ENCODE measurements at regions not wholly inside any gene's neighbourhood (a gene's known extent, or its start where the extent isn't known, plus 50 kb on each side); places are given as distances from the start of the nearest gene placed in this dataset.

- Histone ChIP-seq H3K9me3 (ENCODE audit: control insufficient read depth in 2 of 2, low read length in 2 of 2) (peaks cover 0 to 6% of the 10 kb centered on the region in 2 experiments), H3K27ac (ENCODE audit: insufficient read depth, low read length, poor library complexity, severe bottlenecking) (no peak overlapping the region), H3K4me3 (ENCODE audit: low read depth, low read length) (no peak overlapping the region), H3K36me3 (ENCODE audit: control insufficient read depth, insufficient read depth, low read length) (no peaks in the 10 kb centered on the region), H3K27me3 (ENCODE audit: control insufficient read depth, insufficient read depth, low read length) (no peaks in the 10 kb centered on the region), H3K4me1 (ENCODE audit: control insufficient read depth, insufficient read depth, low read length, poor library complexity, severe bottlenecking) (no peaks in the 10 kb centered on the region)
- Mint-ChIP-seq H3K36me3 (no peaks in the 10 kb centered on the region), H3K9me3 (peaks cover 1 to 26% (median 5%) of the 10 kb centered on the region in 7 donors), H3K27ac (peak overlapping the region in 1 of 3 donors; percentile 18), H3K4me3 (no peak overlapping the region), H3K4me1 (no peaks in the 10 kb centered on the region), H3K27me3 (no peaks in the 10 kb centered on the region)
- no peak for DNase-seq
- ATAC-seq (ENCODE audit: low read depth in 2 of 2), result no peak
These were observed 636.7 kb upstream of the KIF2B start for GRCh38 chr17:53186001-53186400.

- no peaks in the 10 kb centered on the region for H3K27me3 ChIP-seq (ENCODE audit: control insufficient read depth, insufficient read depth, low read length)
- H3K27ac ChIP-seq (ENCODE audit: insufficient read depth, low read length, poor library complexity, severe bottlenecking), result no peak overlapping the region
- no peak overlapping the region for H3K4me3 Mint-ChIP-seq
- no peaks in the 10 kb centered on the region for H3K36me3 ChIP-seq (ENCODE audit: control insufficient read depth, insufficient read depth, low read length)
- H3K27ac Mint-ChIP-seq, result no peak overlapping the region
- H3K27me3 Mint-ChIP-seq, result no peaks in the 10 kb centered on the region
- no peak overlapping the region for H3K4me3 ChIP-seq (ENCODE audit: low read depth, low read length)
- no peaks in the 10 kb centered on the region for H3K4me1 Mint-ChIP-seq
- no peaks in the 10 kb centered on the region for H3K9me3 ChIP-seq (ENCODE audit: control insufficient read depth in 2 of 2, low read length in 2 of 2)
- no peaks in the 10 kb centered on the region for H3K36me3 Mint-ChIP-seq
- no peak for ATAC-seq (ENCODE audit: low read depth in 2 of 2)
- peaks cover 0 to 14% (median 6%) of the 10 kb centered on the region in 7 donors for H3K9me3 Mint-ChIP-seq
- no peak for DNase-seq
- H3K4me1 ChIP-seq (ENCODE audit: control insufficient read depth, insufficient read depth, low read length, poor library complexity, severe bottlenecking), result no peaks in the 10 kb centered on the region
These were observed 646.1 kb upstream of the KIF2B start for GRCh38 chr17:53176629-53177028.

- Histone ChIP-seq H3K36me3 (ENCODE audit: control insufficient read depth, insufficient read depth, low read length) (no peaks in the 10 kb centered on the region), H3K27me3 (ENCODE audit: control insufficient read depth, insufficient read depth, low read length) (no peaks in the 10 kb centered on the region), H3K4me3 (ENCODE audit: low read depth, low read length) (no peak overlapping the region), H3K27ac (ENCODE audit: insufficient read depth, low read length, poor library complexity, severe bottlenecking) (no peak overlapping the region), H3K4me1 (ENCODE audit: control insufficient read depth, insufficient read depth, low read length, poor library complexity, severe bottlenecking) (no peaks in the 10 kb centered on the region), H3K9me3 (ENCODE audit: control insufficient read depth in 2 of 2, low read length in 2 of 2) (no peaks in the 10 kb centered on the region)
- DNase-seq, result no peak
- H3K27me3 Mint-ChIP-seq, result no peaks in the 10 kb centered on the region
- no peak overlapping the region for H3K27ac Mint-ChIP-seq
- no peaks in the 10 kb centered on the region for H3K36me3 Mint-ChIP-seq
- no peak overlapping the region for H3K4me3 Mint-ChIP-seq
- H3K4me1 Mint-ChIP-seq, result no peaks in the 10 kb centered on the region
- peaks cover 0 to 6% (median 2%) of the 10 kb centered on the region in 7 donors for H3K9me3 Mint-ChIP-seq
- ATAC-seq (ENCODE audit: low read depth in 2 of 2), result no peak
These were observed 654.3 kb upstream of the KIF2B start for GRCh38 chr17:53168413-53168812.

- no peaks in the 10 kb centered on the region for H3K36me3 Mint-ChIP-seq
These were observed 656.0 kb upstream of the KIF2B start for GRCh38 chr17:53166731-53167130.

GRCh38 chr17:53150101-53150698, 672.5 kb upstream of the KIF2B start:
- ATAC-seq (ENCODE audit: low read depth in 2 of 2), result no peak
- Mint-ChIP-seq H3K36me3 (no peaks in the 10 kb centered on the region), H3K4me3 (no peak overlapping the region), H3K27me3 (no peaks in the 10 kb centered on the region), H3K4me1 (no peaks in the 10 kb centered on the region), H3K27ac (no peak overlapping the region), H3K9me3 (peaks cover 2 to 10% (median 7%) of the 10 kb centered on the region in 7 donors)
- no peaks in the 10 kb centered on the region for H3K27me3 ChIP-seq (ENCODE audit: control insufficient read depth, insufficient read depth, low read length)
- H3K9me3 ChIP-seq (ENCODE audit: control insufficient read depth in 2 of 2, low read length in 2 of 2), result no peaks in the 10 kb centered on the region
- no peak overlapping the region for H3K4me3 ChIP-seq (ENCODE audit: low read depth, low read length)
- DNase-seq, result no peak
- no peaks in the 10 kb centered on the region for H3K4me1 ChIP-seq (ENCODE audit: control insufficient read depth, insufficient read depth, low read length, poor library complexity, severe bottlenecking)
- H3K36me3 ChIP-seq (ENCODE audit: control insufficient read depth, insufficient read depth, low read length), result no peaks in the 10 kb centered on the region
- H3K27ac ChIP-seq (ENCODE audit: insufficient read depth, low read length, poor library complexity, severe bottlenecking), result no peak overlapping the region

More at GRCh38 chr17:53166731-53167130, 656.0 kb upstream of the KIF2B start:
- ATAC-seq (ENCODE audit: low read depth in 2 of 2), result no peak
- no peaks in the 10 kb centered on the region for H3K36me3 ChIP-seq (ENCODE audit: control insufficient read depth, insufficient read depth, low read length)
- H3K9me3 Mint-ChIP-seq, result peaks cover 0 to 4% (median 3%) of the 10 kb centered on the region in 7 donors
- no peak overlapping the region for H3K27ac ChIP-seq (ENCODE audit: insufficient read depth, low read length, poor library complexity, severe bottlenecking)
- H3K9me3 ChIP-seq (ENCODE audit: control insufficient read depth in 2 of 2, low read length in 2 of 2), result no peaks in the 10 kb centered on the region
- no peak overlapping the region for H3K4me3 Mint-ChIP-seq
- DNase-seq, result no peak
- no peaks in the 10 kb centered on the region for H3K27me3 ChIP-seq (ENCODE audit: control insufficient read depth, insufficient read depth, low read length)
- H3K27me3 Mint-ChIP-seq, result no peaks in the 10 kb centered on the region
- no peaks in the 10 kb centered on the region for H3K4me1 Mint-ChIP-seq
- no peaks in the 10 kb centered on the region for H3K4me1 ChIP-seq (ENCODE audit: control insufficient read depth, insufficient read depth, low read length, poor library complexity, severe bottlenecking)
- H3K4me3 ChIP-seq (ENCODE audit: low read depth, low read length), result no peak overlapping the region
- H3K27ac Mint-ChIP-seq, result no peak overlapping the region

GRCh38 chr17:53149316-53149715, 673.4 kb upstream of the KIF2B start:
- no peak overlapping the region for H3K27ac Mint-ChIP-seq
- no peaks in the 10 kb centered on the region for H3K4me1 Mint-ChIP-seq
- Histone ChIP-seq H3K9me3 (ENCODE audit: control insufficient read depth in 2 of 2, low read length in 2 of 2) (no peaks in the 10 kb centered on the region), H3K4me1 (ENCODE audit: control insufficient read depth, insufficient read depth, low read length, poor library complexity, severe bottlenecking) (no peaks in the 10 kb centered on the region), H3K27me3 (ENCODE audit: control insufficient read depth, insufficient read depth, low read length) (no peaks in the 10 kb centered on the region), H3K36me3 (ENCODE audit: control insufficient read depth, insufficient read depth, low read length) (no peaks in the 10 kb centered on the region), H3K4me3 (ENCODE audit: low read depth, low read length) (no peak overlapping the region), H3K27ac (ENCODE audit: insufficient read depth, low read length, poor library complexity, severe bottlenecking) (no peak overlapping the region)
- H3K4me3 Mint-ChIP-seq, result no peak overlapping the region
- ATAC-seq (ENCODE audit: low read depth in 2 of 2) (no peak), DNase-seq (no peak)
- no peaks in the 10 kb centered on the region for H3K36me3 Mint-ChIP-seq
- no peaks in the 10 kb centered on the region for H3K27me3 Mint-ChIP-seq
- peaks cover 2 to 10% (median 7%) of the 10 kb centered on the region in 7 donors for H3K9me3 Mint-ChIP-seq

- DNase-seq (no peak), ATAC-seq (ENCODE audit: low read depth in 2 of 2) (no peak)
- H3K4me1 Mint-ChIP-seq, result no peaks in the 10 kb centered on the region
- peaks cover 2 to 8% (median 7%) of the 10 kb centered on the region in 7 donors for H3K9me3 Mint-ChIP-seq
- no peaks in the 10 kb centered on the region for H3K36me3 ChIP-seq (ENCODE audit: control insufficient read depth, insufficient read depth, low read length)
- no peak overlapping the region for H3K27ac Mint-ChIP-seq
- no peaks in the 10 kb centered on the region for H3K27me3 Mint-ChIP-seq
- H3K36me3 Mint-ChIP-seq, result no peaks in the 10 kb centered on the region
- no peak overlapping the region for H3K4me3 ChIP-seq (ENCODE audit: low read depth, low read length)
- no peaks in the 10 kb centered on the region for H3K27me3 ChIP-seq (ENCODE audit: control insufficient read depth, insufficient read depth, low read length)
- no peak overlapping the region for H3K4me3 Mint-ChIP-seq
- no peak overlapping the region for H3K27ac ChIP-seq (ENCODE audit: insufficient read depth, low read length, poor library complexity, severe bottlenecking)
- H3K4me1 ChIP-seq (ENCODE audit: control insufficient read depth, insufficient read depth, low read length, poor library complexity, severe bottlenecking), result no peaks in the 10 kb centered on the region
- no peaks in the 10 kb centered on the region for H3K9me3 ChIP-seq (ENCODE audit: control insufficient read depth in 2 of 2, low read length in 2 of 2)
These were observed 674.7 kb upstream of the KIF2B start for GRCh38 chr17:53148058-53148457.

- no peak overlapping the region for H3K27ac Mint-ChIP-seq
- DNase-seq (no peak), ATAC-seq (ENCODE audit: low read depth in 2 of 2) (no peak)
- no peaks in the 10 kb centered on the region for H3K4me1 Mint-ChIP-seq
- Histone ChIP-seq H3K27ac (ENCODE audit: insufficient read depth, low read length, poor library complexity, severe bottlenecking) (no peak overlapping the region), H3K36me3 (ENCODE audit: control insufficient read depth, insufficient read depth, low read length) (no peaks in the 10 kb centered on the region), H3K4me3 (ENCODE audit: low read depth, low read length) (no peak overlapping the region), H3K27me3 (ENCODE audit: control insufficient read depth, insufficient read depth, low read length) (no peaks in the 10 kb centered on the region), H3K4me1 (ENCODE audit: control insufficient read depth, insufficient read depth, low read length, poor library complexity, severe bottlenecking) (no peaks in the 10 kb centered on the region), H3K9me3 (ENCODE audit: control insufficient read depth in 2 of 2, low read length in 2 of 2) (no peaks in the 10 kb centered on the region)
- no peak overlapping the region for H3K4me3 Mint-ChIP-seq
- H3K27me3 Mint-ChIP-seq, result no peaks in the 10 kb centered on the region
- no peaks in the 10 kb centered on the region for H3K36me3 Mint-ChIP-seq
- H3K9me3 Mint-ChIP-seq, result peaks cover 0 to 6% (median 5%) of the 10 kb centered on the region in 7 donors
These were observed 679.8 kb upstream of the KIF2B start for GRCh38 chr17:53142890-53143289.

Data from CD4-positive, CD25-positive, alpha-beta regulatory T cell (primary cell).